Keratinocyte (primary cell): ENCODE measurements at regions not wholly inside any gene's neighbourhood (a gene's known extent, or its start where the extent isn't known, plus 50 kb on each side); places are given as distances from the start of the nearest gene placed in this dataset.

ENCODE experiments used
- DNase-seq: peaks from one replicate; pipeline ENCODE4 v3.0.0-alpha.2; 2011; ENCODE audit warnings: low read depth, missing footprints, low spot score
- FAIRE-seq: peaks from 2 replicates; lab custom pipeline; 2011; peaks lifted over from hg19 to GRCh38; lab: Jason Lieb, UNC
- H2AFZ ChIP-seq: 2 replicates; pipeline ENCODE4 v1.6.0; 2012; ENCODE audit warnings: low read length, control low read depth, inconsistent platforms; ENCODE audit not compliant: control insufficient read depth
- H3K27ac ChIP-seq: 2 replicates; pipeline ENCODE4 v1.5.1; 2011; ENCODE audit warnings: low read length; ENCODE audit not compliant: control insufficient read depth, insufficient read depth
- H3K27me3 ChIP-seq: 3 replicates; pipeline ENCODE4 v1.6.0; 2011; ENCODE audit warnings: low read length; ENCODE audit not compliant: control insufficient read depth, insufficient read depth; ENCODE audit errors: extremely low read depth
- H3K36me3 ChIP-seq, 2 experiments: 2 replicates in 1 of 2; 3 replicates in 1 of 2; pipeline ENCODE4 v1.5.1; 2011; ENCODE audit warnings: low read length in 2 of 2, mild to moderate bottlenecking in 1 of 2; ENCODE audit not compliant: control insufficient read depth in 2 of 2, insufficient read depth in 2 of 2; ENCODE audit errors: extremely low read depth in 1 of 2
- H3K4me1 ChIP-seq: 3 replicates; pipeline ENCODE4 v1.5.1; 2011; ENCODE audit warnings: low read length; ENCODE audit not compliant: control insufficient read depth, insufficient read depth; ENCODE audit errors: extremely low read depth
- H3K4me2 ChIP-seq: 3 replicates; pipeline ENCODE4 v1.6.0; 2011; ENCODE audit warnings: low read depth, low read length; ENCODE audit not compliant: control insufficient read depth, insufficient read depth; ENCODE audit errors: extremely low read depth
- H3K4me3 ChIP-seq, 3 experiments: fragments of 200-600 bp in 1 of 3; sonication (generic) in 1 of 3; 2 replicates in 2 of 3; 3 replicates in 1 of 3; pipeline ENCODE4 v1.5.1; 2011 to 2016; ENCODE audit warnings: low read length in 3 of 3, mild to moderate bottlenecking in 3 of 3, control low read depth in 2 of 3, inconsistent platforms in 1 of 3, low read depth in 1 of 3, mixed read lengths in 1 of 3, mixed run types in 1 of 3, moderate library complexity in 1 of 3; ENCODE audit not compliant: control insufficient read depth in 2 of 3, insufficient read depth in 2 of 3; ENCODE audit errors: extremely low read depth in 1 of 3
- H3K79me2 ChIP-seq: 2 replicates; pipeline ENCODE4 v1.6.0; 2012; ENCODE audit warnings: low read length; ENCODE audit not compliant: control insufficient read depth, insufficient read depth
- H3K9ac ChIP-seq: 3 replicates; pipeline ENCODE4 v1.6.0; 2011; ENCODE audit warnings: low read length; ENCODE audit not compliant: control insufficient read depth, insufficient read depth; ENCODE audit errors: extremely low read depth
- H3K9me1 ChIP-seq: 3 replicates; pipeline ENCODE4 v1.6.0; 2011; ENCODE audit warnings: low read length; ENCODE audit not compliant: control insufficient read depth, insufficient read depth; ENCODE audit errors: extremely low read depth
- H3K9me3 ChIP-seq: 2 replicates; pipeline ENCODE4 v1.5.1; 2012; ENCODE audit warnings: low read depth, low read length; ENCODE audit not compliant: control insufficient read depth
- H4K20me1 ChIP-seq: 3 replicates; pipeline ENCODE4 v1.6.0; 2011; ENCODE audit warnings: low read length; ENCODE audit not compliant: control insufficient read depth, insufficient read depth; ENCODE audit errors: extremely low read depth
- EZH2 ChIP-seq: IDR thresholded peaks from one replicate; pipeline ENCODE4 v1.6.1; 2012; ENCODE audit warnings: inconsistent platforms, mild to moderate bottlenecking, low read length, moderate library complexity
- dilution Hi-C: fragments of 300-500 bp; cut with MboI; formaldehyde crosslinking; loops from one replicate; pipeline ENCODE4 v1.7.0; 2020; ENCODE audit warnings: low sequenced_read_pairs; ENCODE audit not compliant: extremely low pct_ligation_motif_present
- TF ChIP-seq, protein P1 (sequence below), 3 experiments: IDR thresholded peaks in 1 of 3; conservative IDR thresholded peaks in 1 of 3; optimal IDR thresholded peaks in 1 of 3; 2 replicates in 2 of 3; 3 replicates in 1 of 3; pipeline versions ENCODE3 to v1.5.1; 2011; ENCODE audit warnings: low read length in 3 of 3, mild to moderate bottlenecking in 3 of 3, moderate library complexity in 2 of 3, control low read depth in 1 of 3, inconsistent platforms in 1 of 3; ENCODE audit not compliant: insufficient read depth in 2 of 3; ENCODE audit errors: extremely low read depth in 1 of 3

GRCh38 chr2:242027676-242028450 lies 158.3 kb downstream of the RTP5 start:
- FAIRE-seq (no peak), DNase-seq (no peak)
- no peak overlapping the region for H3K4me3 ChIP-seq
- no peaks in the 10 kb centered on the region for H4K20me1 ChIP-seq
- no peak for TF ChIP-seq EZH2
- H3K27me3 ChIP-seq = peaks cover 19% of the 10 kb centered on the region
- H2AFZ ChIP-seq = no peak overlapping the region
- no peaks in the 10 kb centered on the region for H3K79me2 ChIP-seq
- no peaks in the 10 kb centered on the region for H3K9me1 ChIP-seq
- no peak overlapping the region for H3K9ac ChIP-seq
- dilution Hi-C loops = no loop called here
- no peaks in the 10 kb centered on the region for H3K4me1 ChIP-seq
- no peak overlapping the region for H3K4me2 ChIP-seq
- no peak overlapping the region for H3K27ac ChIP-seq
- no peaks in the 10 kb centered on the region for H3K36me3 ChIP-seq
- H3K9me3 ChIP-seq = no peaks in the 10 kb centered on the region

DNA sequence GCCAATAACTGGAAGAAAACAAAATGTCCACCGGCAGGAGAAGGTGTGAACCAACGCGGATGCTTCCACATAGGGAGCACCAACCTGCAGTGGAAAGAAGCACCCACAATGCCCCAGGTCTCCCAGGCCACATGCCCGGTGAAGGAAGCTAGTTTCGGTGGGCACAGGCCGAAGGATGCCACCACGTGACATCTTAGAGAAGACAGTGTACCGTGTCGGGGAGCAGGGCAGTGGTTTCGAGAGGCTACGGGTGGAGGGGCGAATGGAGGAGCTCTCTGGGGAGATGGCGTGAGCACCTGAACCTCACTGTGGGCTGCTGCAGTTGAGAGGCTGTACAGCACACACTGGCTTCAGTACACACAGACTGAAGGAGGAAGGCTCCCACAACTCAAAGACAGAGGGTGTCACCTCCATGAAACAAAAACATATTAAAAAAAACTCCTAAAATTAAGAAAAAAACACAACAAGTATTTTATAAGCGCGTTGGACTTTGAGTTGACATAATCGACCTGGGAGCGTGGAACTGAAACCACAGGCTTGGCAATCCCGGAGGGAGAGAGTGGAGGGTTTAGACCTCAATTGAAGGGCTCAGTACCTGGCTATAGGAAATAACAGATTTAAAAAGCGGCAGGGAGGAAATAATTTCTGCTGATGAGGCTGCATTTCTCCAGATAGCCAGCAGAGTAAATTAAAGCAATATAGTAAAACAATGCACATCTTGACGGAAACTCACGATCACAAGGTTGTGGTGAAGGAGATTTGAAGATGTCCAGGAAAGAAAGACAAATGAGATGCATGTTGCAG lies 160.1 kb downstream of the RTP5 start:
- Histone ChIP-seq H4K20me1 (no peaks in the 10 kb centered on the region), H3K4me2 (no peak overlapping the region), H3K9me1 (no peaks in the 10 kb centered on the region), H3K27ac (no peak overlapping the region), H3K79me2 (no peaks in the 10 kb centered on the region), H3K9me3 (no peaks in the 10 kb centered on the region), H3K4me3 (no peak overlapping the region), H3K4me1 (no peaks in the 10 kb centered on the region), H3K27me3 (peaks cover 32% of the 10 kb centered on the region), H3K36me3 (no peaks in the 10 kb centered on the region), H3K9ac (no peak overlapping the region), H2AFZ (no peak overlapping the region)
- FAIRE-seq = no peak
- dilution Hi-C loops = no loop called here
- TF ChIP-seq EZH2 = no peak
- TF ChIP-seq, protein P1, sequence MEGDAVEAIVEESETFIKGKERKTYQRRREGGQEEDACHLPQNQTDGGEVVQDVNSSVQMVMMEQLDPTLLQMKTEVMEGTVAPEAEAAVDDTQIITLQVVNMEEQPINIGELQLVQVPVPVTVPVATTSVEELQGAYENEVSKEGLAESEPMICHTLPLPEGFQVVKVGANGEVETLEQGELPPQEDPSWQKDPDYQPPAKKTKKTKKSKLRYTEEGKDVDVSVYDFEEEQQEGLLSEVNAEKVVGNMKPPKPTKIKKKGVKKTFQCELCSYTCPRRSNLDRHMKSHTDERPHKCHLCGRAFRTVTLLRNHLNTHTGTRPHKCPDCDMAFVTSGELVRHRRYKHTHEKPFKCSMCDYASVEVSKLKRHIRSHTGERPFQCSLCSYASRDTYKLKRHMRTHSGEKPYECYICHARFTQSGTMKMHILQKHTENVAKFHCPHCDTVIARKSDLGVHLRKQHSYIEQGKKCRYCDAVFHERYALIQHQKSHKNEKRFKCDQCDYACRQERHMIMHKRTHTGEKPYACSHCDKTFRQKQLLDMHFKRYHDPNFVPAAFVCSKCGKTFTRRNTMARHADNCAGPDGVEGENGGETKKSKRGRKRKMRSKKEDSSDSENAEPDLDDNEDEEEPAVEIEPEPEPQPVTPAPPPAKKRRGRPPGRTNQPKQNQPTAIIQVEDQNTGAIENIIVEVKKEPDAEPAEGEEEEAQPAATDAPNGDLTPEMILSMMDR (optimal IDR thresholded peaks at IDR 0.05 in 1 of 3, IDR thresholded peaks at IDR 0.05 in 1 of 3, conservative IDR thresholded peaks at IDR 0.05 in 1 of 3; ENCODE audit: extremely low read depth in 1 of 3, insufficient read depth in 2 of 3, low read length in 3 of 3) = peak in 1 of 3 experiments; percentile 13
- no peak for DNase-seq
